Muscle of back (tissue), 3 donors: ENCODE measurements at regions not wholly inside any gene's neighbourhood (a gene's known extent, or its start where the extent isn't known, plus 50 kb on each side); places are given as distances from the start of the nearest gene placed in this dataset.
"Not testable (repeated sequence)": the region's sequence is repeated elsewhere in the genome, so short reads cannot be mapped to it uniquely, and the experiment has no call there.

Experiments
- DNase-seq, 3 donors: peaks; one replicate each; pipeline versions ENCODE4 v3.0.0 to v3.0.0-alpha.2; 2013

DNA sequence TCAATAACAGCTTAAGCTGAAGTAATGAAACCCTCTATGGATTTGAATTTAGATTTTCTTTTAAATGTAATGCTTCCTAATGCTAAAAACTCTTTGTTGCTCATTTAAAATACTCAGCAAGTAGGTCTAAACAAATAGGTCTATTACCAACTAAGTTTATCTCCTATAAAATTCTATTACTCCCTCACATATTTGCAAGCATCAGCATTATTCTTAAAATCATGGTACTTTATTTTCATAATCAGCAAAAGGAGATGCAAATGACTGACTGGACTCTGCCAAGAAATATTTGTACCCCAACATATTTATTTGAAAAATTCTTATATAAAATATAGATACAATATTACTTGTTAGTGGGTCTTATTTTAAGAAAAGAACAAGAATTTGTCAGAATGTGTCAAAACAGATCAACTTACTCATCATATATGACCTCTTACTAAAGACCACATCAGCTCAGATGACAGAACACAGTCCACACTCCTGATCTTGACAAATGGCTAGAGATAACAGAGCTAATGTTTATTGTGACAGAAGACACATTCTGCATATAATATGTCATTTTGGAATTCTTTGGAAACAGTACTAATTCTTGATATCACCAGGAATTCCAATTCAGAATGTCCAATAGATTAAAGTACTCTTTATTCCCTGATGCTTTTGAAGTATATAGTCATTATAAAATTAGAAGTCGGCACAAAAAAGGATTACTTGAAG, 704.6 kb upstream of the PCDH9 start:
- no peak for DNase-seq

DNA sequence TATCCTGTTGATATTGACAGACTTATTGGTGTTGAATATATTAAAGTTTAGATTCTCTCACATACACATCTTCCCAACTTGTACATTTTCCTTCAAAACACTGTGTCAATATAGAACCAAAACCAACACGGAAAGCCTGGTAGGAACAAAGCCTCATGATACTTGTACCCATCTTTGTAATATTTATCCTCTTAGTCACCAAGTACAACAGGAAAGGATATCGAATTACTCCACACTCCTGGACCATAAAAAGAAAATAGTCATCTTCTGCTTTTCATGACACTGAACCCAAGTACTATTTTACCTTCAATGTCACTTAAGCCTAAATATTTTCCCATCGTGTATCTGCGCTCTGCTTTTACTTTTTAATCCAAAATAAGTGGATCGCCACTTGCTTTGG, 702.9 kb upstream of the PCDH9 start:
- DNase-seq = no peak

GRCh38 chr13:67917291-67917987, 687.3 kb upstream of the PCDH9 start:
- DNase-seq = no peak

DNA sequence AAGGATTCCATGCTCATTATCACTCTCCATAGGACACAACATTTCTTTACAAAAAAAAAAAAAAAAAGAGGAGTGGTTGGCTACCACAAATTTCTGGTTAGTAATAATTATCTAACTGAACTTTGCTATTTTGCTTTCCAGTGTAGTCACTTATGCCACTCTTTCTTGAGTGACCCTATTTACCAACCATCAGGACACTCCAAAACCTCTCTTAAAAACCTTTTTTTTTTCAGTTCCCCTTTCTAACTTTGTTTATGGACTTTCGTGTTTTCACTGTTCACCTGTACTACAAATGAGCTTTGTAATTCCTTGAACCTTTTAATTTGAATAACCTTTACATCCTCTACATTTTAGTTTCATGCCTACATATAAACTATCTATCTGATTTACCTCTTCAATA, 686.5 kb upstream of the PCDH9 start:
- no peak for DNase-seq

GRCh38 chr13:67914535-67914934, 684.4 kb upstream of the PCDH9 start:
- DNase-seq = no peak

DNA sequence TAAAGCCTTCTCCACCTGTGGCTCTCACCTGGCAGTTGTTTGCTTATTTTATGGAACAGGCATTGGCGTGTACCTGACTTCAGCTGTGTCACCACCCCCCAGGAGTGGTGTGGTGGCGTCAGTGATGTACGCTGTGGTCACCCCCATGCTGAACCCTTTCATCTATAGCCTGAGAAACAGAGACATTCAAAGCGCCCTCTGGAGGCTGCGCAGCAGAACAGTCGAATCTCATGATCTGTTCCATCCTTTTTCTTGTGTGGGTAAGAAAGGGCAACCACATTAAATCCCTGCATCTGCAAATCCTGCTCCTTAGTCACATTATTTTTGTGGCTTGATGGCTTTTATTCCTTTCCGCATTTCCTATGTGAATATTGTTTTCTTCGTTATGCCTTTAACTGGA, 672.8 kb upstream of the PCDH9 start:
- not testable (repeated sequence) for DNase-seq

DNA sequence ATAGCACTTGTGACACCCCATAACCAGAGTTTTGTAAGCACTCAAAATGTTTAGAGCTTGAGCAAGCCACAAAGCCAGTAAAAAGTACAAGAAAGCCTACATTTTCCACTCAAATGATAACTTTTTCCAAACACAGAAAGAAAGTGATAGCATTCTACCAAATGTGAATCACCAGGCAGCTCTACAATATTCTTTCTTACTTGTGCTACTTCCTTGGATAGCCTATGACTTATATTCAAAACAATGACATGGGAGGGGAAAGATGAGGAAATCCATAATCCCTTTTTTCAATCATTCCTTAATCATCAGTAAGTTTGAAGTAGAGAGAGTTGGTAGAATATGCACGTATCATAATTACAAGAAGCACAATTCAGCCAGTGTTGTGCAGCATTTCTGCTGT, 650.8 kb upstream of the PCDH9 start:
- DNase-seq = no peak

DNA sequence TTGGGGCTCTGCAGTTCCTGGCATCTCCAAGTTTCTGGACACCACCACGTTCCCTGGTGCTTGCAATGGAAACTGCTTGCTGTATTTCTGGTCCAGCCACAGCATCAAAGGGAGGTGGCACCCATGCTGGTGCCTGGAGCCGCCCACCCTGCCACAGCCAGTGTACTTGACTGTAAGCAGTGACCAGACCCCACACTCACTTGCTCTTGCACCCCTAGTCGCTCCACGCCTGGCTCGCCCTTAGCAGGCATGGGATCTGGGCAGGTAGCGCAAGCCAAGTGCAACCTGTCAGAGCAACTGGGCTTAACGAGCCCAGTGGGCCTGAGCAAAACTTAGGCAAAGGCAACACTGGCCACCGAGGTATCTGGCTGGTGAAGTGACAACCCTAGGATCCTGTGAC, 648.2 kb upstream of the PCDH9 start:
- no peak for DNase-seq

DNA sequence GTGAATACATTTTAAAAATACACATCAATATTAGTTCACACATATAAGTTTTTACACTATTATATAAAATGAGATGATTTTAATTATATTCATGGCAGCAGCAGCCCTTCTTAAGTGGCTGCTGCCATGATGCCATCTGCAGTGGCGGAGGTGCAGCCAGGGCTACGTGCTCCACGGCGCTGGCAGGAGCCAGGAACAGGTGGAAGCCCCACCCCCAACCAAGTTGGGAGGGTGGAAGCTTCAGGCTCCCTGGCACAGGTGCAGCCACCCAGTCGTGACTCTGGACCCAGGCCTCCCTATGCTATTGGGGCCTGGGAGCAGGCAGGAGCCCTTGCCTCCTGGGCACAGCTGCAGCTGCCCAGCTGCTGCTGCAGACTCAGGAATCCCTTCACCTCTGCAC, 646.9 kb upstream of the PCDH9 start:
- DNase-seq = no peak

DNA sequence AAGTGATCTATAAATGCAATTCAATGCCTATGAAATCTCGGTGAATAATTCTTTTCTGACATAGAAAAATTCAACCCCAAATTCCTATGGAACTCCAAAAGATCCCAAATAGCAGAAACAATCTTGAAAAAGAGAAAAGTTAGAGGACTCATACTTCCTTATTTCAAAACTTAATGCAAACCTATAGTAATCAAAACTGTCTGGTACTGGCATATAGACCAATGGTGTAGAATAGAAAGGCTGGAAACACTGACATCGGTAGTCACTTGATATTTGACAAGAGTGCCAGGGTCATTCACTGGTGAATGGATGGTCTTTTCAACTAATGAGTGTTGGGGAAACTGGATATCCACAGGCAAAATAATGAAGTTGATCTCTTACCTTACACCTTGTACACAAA, 637.1 kb upstream of the PCDH9 start:
- no peak for DNase-seq

GRCh38 chr13:67860315-67860714, 630.2 kb upstream of the PCDH9 start:
- no peak for DNase-seq

GRCh38 chr13:67859904-67860303, 629.8 kb upstream of the PCDH9 start:
- DNase-seq = no peak

DNA sequence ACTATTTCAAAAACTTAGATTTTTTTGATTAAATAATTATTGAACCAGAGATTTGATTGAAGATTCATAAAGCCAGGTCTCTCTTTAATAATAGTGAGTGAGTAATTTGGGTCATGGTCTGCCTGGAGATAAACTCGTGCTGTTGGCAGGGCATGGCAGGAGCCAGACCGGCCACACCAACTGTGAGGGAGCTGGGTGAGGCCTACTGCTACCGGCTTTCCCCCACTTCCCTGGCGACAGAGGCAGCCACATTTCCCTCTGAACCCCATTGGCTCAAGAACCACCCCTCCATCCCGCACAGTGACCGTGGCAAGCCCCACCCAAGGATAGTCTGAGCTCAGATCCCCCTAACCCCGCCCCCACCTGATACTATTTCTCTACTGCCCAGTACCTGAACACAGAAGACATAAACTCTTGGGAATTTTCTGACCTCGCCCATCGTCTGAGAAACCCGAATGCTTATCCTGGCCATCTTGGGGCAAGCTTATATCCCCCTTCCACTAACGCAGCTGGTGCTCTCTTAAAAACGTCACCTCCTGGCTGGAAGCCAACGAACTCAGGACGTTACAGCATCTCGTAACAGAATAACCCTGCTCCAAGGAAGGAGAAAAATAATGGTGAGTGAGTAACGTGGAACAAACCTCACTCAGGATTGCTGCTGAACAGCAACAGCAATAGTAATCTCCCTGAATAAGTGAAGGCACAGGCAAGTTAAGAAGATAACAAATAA, 627.6 kb upstream of the PCDH9 start:
- no peak for DNase-seq

GRCh38 chr13:67856955-67857354, 626.8 kb upstream of the PCDH9 start:
- no peak for DNase-seq

GRCh38 chr13:67855741-67856238, 625.7 kb upstream of the PCDH9 start:
- DNase-seq = peak; percentile 5 to 23 (median 9)

DNA sequence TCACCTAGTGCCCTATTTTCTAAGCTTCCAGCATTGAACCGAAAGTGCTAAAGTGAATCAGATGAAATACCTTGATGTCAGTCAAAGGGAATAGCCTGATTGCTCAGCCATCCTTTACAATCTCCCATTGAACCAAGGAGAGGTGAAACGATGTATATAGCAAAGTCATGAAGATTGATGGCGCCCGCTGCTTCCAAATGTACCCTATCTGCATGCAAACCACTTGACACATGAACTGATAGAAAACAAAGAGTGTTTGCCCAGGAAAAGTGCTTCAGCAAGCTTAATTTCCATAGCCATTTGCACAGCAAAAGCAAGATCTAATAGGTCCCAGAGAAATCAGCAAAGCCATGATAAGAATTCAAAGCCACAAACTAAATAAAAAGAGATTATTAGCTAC, 624.9 kb upstream of the PCDH9 start:
- no peak for DNase-seq

- no peak for DNase-seq
These were observed 614.4 kb upstream of the PCDH9 start for GRCh38 chr13:67844574-67844973.

DNA sequence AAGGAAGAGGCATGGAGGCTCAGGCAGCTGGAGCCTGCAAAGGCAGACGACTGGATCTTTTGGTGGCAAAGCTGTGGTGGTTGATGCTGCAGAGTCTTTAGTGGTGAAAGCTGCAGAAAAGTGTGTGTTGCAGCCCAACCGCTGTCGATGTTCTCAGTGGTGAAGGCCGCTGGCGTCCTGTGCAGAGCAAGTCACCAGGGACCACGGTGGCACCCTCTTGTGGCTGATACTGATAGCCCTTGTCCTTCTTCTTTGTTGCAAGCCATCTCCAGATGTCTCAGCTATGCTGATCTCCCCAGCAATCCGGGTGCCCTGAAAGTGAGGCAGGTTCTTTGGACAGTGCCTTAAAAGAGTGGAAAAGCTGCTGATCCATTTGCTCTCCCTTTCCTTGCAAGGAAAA, 610.9 kb upstream of the PCDH9 start:
- DNase-seq = no peak

DNA sequence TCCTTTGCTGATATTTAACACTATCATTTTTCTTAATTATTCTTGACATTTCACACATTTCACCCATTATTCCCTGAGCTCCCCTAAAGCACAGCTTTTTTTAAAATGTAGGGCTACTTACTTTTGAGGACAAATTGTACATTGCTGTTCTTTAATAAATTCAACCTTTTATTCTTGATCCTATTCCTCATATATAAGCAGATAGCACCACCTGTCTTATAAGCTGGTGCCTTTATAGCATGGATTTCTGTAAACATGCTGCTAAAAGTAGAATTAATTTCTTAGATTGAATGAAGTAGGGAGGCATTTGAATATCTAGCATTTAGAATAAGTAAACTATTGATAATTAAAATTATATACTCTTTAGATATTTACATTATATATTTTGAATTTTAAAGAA, 603.4 kb upstream of the PCDH9 start:
- no peak for DNase-seq

DNA sequence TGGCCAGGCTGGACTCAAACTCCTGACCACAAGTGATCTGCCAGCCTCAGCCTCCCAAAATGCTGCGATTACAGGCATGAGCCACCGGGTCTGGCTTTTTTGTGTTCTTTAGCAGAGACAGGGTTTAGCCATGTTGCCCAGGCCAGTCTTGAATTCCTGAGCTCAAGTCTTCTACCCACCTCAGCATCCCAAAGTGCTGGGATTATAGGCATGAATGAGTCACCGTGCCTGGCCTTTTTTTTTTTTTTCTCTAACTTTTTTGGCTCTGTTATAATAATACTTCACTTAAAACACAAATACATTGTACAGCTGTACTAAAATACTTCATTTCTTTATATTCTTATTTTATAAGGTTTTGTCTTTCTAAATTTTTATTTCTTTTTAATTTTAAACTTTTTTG, 599.5 kb upstream of the PCDH9 start:
- no peak for DNase-seq

- no peak for DNase-seq
These were observed 597.9 kb upstream of the PCDH9 start for GRCh38 chr13:67827992-67828391.

- no peak for DNase-seq
These were observed 591.5 kb upstream of the PCDH9 start for GRCh38 chr13:67821606-67822005.

DNA sequence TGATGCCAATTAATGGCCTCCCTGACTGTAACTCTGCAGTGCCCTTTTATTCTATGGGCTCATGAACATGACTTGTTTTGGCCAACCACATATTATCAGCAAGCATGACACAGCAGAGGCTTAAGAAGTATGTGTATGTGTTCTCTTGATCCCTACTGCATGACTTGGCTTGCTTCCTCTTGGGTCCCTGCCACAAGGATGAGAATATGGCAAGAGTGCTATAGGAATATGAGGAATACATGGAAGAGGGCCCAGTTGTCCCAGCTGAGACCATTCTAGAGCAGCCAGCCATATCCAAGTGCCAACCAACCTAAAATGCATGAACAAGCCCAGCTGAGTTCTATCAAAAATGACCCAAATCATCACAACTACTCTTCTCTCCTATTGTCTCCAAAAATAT, 576.7 kb upstream of the PCDH9 start:
- DNase-seq = peak; percentile 22 to 73 (median 60)
